ENCODE measurements at regions not wholly inside any gene's neighbourhood (a gene's known extent, or its start where the extent isn't known, plus 50 kb on each side); places are given as distances from the start of the nearest gene placed in this dataset.
"Not testable (repeated sequence)": the region's sequence is repeated elsewhere in the genome, so short reads cannot be mapped to it uniquely, and the experiment has no call there.

GRCh38 chr4:78660559-78660958 lies 109.0 kb downstream of the ANXA3 start:
- DNase-seq, result no peak

- no peak for DNase-seq
These were observed 109.6 kb downstream of the ANXA3 start for GRCh38 chr4:78661086-78661690.

- no peak for DNase-seq
These were observed 110.5 kb downstream of the ANXA3 start for GRCh38 chr4:78661921-78662521.

GRCh38 chr4:78662658-78663057 lies 111.1 kb downstream of the ANXA3 start:
- DNase-seq, result no peak

GRCh38 chr4:78664296-78664695 lies 111.9 kb upstream of the BMP2K start:
- not testable (repeated sequence) for DNase-seq

DNA sequence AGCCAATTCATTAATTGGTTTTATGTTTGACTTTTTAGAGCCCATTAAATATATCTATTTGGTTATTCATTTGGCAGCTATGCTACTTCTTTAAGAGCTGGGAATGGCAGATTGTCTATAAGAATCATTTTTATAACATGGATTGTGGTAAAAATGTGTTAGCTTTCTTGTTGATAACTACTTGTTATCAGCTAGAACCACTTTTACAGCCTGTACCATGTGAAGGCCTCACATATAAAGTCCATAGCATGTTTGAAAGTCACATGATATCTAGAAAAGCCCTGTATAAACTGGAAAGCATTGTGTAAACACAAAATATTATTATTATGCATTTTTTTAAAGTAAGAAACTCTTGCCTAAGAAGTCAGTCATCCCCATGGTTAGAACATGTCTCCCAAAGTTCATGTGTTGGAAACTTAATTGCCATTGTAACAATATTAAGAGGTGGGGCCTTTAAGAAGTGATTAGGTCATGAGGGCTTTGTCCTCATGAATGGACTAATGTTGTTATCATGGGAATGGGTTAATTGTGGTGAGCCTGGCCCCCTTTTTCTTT lies 110.9 kb upstream of the BMP2K start:
- no peak for DNase-seq

GRCh38 chr4:78666830-78667258 lies 109.3 kb upstream of the BMP2K start:
- no peak for DNase-seq

DNA sequence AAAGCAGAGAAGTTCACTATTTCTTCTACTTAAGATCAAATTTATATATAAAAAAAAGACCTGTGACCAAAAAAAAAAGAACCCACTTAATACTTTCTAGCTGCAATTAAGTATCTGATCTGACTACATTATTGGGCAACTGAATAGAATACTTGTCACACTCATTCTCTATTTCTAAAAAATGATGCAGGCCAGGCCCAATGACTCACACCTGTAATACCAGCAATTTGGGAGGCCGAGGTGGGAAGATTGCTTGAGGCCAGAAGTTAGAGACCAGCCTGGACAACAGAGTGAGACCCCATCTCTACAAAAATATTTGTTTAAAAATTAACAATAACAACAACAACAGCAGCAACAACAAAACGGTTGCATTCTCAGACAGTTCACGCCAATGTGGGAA lies 108.8 kb upstream of the BMP2K start:
- no peak for DNase-seq

DNA sequence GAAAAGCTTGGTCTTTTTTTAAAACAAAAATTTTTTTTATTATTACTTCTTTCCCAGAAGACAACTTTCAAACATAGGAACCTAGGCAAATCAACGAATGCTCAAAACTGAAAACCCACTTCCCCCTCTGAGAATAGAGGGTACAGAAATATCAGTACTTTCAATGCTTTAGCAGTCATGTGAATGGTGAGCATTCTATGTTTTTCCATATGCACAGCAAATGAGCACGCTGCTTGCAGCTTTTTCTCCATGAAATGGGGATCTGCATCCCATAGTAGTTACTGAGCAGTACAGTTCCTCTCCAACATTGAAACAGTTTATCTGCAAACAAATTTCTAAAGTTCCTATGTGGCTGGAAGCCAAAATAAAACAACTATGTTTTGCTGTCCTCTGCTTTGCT lies 108.4 kb upstream of the BMP2K start:
- no peak for DNase-seq

DNA sequence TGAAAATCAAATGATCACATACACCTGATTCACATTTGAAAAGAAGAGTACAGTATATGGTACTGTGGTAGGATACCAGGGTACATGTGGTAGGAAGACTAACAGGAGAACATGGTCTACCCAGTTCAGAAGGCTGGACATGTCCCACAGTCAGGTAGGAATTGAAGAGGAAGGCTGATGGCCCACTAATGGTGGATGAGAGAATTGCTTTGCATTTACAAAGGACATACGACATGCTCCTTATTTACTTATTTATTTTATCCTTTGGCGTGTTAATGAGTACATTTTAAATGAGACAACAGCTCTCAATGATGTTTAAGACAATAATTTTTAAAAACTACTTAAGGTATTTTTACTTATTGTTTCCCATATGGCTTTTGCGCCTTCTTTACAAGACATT lies 106.7 kb upstream of the BMP2K start:
- DNase-seq, result no peak

DNA sequence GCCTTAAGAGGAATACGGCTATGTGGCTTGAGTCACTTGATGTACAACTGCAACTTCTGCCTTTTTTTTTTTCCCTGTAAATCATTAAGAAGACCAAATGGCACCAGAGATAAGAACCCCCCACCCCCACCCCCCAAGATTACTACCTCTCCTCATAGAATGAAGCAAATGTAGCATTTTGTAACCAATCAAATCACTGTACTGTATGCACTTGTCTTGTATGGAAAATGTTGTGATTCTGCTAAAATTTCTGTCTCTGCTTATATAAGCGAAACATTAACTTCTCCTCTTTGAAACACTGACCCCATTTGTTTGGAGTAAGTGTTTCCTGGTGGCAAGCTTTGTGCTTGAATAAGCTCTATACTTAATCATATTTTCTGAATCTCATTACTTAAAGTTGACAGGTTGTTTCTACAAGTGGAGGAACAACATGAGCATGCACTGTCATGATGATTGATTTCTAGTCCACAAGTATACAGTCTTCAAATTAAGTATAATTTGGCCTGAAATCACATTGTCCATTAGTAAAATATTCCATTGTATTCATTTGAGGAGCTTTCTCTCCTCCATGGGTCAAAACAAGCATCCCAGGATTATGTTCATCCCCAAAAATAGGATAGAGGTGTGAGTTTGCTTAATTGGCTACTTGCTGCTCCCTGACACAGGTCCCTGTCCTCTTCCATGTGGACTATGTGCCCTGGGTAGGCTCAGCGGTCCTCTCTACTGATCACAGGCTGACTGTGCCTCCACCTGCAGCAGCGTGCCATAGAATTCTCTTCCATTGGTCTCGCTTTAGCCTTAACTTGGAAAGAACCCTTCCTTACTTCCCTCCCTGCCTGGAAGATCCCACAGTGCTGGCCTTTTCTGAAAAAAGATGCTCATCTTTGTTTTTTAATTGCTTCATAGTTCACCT lies 104.0 kb upstream of the BMP2K start:
- no peak for DNase-seq

- DNase-seq, result no peak
These were observed 102.8 kb upstream of the BMP2K start for GRCh38 chr4:78673337-78673736.

DNA sequence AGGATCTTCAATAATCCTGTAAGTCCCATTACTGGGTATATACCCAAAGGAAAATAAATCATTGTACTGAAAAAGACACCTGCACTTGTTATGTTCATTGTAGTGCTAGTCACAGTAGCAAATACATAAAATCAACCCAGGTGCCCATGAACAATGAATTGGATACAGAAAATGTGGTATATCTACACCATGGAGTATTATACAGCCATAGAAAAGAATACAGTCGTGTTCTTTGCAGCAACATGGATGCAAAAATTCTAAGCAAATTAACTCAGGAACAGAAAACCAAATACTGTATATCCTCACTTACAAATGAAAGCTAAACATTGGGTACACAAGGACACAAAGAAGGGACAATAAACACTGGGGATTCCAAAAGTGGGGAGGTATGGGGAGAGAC lies 100.8 kb upstream of the BMP2K start:
- no peak for DNase-seq

DNA sequence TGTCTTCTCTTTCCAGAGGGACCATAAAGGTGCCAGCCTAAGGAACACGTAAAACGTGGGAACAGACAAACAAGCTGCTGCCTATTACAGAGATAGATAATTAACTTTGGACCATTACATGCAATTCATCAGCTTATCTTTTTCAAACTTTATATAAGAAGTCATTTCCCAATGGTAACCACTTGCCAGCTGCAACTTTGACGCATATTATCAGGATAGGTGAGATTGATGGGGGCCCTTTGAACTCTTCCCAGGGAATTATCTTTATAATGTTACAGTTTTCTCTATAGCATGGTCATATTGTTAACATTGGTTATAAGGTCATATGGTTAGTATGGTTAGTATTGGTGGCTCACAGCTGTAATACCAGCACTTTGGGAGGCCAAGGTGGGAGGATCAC lies 94.1 kb upstream of the BMP2K start:
- DNase-seq, result no peak

GRCh38 chr4:78683352-78683751 lies 92.8 kb upstream of the BMP2K start:
- no peak for DNase-seq

DNA sequence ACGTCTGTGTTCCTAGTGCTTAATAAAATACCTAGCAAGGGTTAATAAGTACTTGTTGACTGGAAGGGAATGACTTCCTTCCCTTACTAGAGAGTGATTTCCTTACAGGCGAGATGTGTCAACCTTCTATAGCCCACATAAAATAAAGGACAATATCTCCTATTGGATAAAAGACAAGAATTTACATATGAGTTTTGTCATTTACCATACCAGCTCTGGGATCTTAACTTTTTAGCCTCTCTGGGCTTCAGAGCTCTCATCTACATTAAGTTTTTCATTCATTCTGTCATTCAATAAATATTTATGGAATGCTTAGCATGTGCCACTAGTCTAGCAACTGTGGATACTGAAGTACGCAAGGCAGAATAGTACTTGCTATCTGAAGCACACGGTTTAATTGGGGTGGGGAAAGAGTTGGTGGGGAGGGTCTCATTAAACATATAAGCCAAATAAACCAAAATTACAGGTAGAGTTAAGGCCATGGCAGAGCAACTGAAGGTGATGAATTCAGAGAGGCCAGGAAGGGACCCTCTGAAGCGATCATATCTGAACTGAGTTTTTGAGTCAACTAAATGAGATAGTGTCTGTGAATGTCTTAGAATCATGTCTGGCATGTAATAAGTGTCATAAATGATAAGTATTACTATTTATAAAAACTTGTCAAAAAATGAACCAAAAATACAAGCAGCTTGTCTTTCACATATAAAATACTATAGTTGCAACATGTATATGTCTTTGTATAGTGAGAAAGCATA lies 91.6 kb upstream of the BMP2K start:
- DNase-seq, result no peak

- DNase-seq, result no peak
These were observed 88.3 kb upstream of the BMP2K start for GRCh38 chr4:78687818-78688217.

- DNase-seq, result no peak
These were observed 87.8 kb upstream of the BMP2K start for GRCh38 chr4:78688366-78688765.

DNA sequence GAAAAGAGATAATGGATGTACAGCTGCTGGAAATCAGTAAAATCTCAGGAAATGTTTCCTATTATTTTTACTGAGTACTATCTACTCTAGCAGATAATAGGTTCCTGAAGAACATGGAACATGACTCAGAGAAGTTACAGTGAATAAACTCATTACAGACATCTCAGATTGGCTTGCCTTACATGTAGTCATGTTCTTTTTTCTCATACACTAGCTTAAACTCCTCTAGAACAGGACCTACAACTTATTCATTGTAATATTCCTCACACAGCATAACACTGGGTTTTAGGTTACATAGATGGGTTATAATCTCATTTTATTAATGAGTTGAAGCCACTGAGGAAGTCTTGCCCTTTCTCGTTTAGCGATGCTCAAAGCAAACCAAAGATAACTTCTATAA lies 86.9 kb upstream of the BMP2K start:
- DNase-seq, result no peak

GRCh38 chr4:78689700-78690323 lies 86.3 kb upstream of the BMP2K start:
- DNase-seq, result no peak

GRCh38 chr4:78691334-78691754 lies 84.8 kb upstream of the BMP2K start:
- no peak for DNase-seq
